ENCODE measurements at regions not wholly inside any gene's neighbourhood (a gene's known extent, or its start where the extent isn't known, plus 50 kb on each side); places are given as distances from the start of the nearest gene placed in this dataset.

- TF ChIP-seq POU6F1 (CRISPR knock-in tag; IDR thresholded peaks at IDR 0.05; ENCODE audit: borderline replicate concordance, low read depth) (no peak), ARNTL (CRISPR knock-in tag; IDR thresholded peaks at IDR 0.05; ENCODE audit: borderline replicate concordance, low read depth) (no peak)
These were observed 277.5 kb downstream of the LIG4 start for GRCh38 chr13:107937848-107938247.
